OCI-LY1 (cell line): ENCODE measurements at regions not wholly inside any gene's neighbourhood (a gene's known extent, or its start where the extent isn't known, plus 50 kb on each side); places are given as distances from the start of the nearest gene placed in this dataset.

Experiments
- CTCF ChIP-seq: fragments of 200-600 bp; sonication (generic), shearing (Covaris generic); IDR thresholded peaks from 2 replicates; pipeline ENCODE4 v1.5.1; 2017; ENCODE audit warnings: mild to moderate bottlenecking, antibody characterized with exemption, low read length, moderate library complexity, mixed read lengths
- EZH2 ChIP-seq: fragments of 200-600 bp; sonication (generic), shearing (Covaris generic); IDR thresholded peaks from 2 replicates; pipeline ENCODE4 v1.8.0; 2017; ENCODE audit warnings: borderline replicate concordance, mixed run types, mild to moderate bottlenecking, antibody characterized with exemption, low read length, moderate library complexity, mixed read lengths

GRCh38 chr6:90868656-90869055 is 281.8 kb upstream of the MAP3K7 start:
- TF ChIP-seq CTCF (no peak), EZH2 (no peak)
